Endothelial cell of umbilical vein (primary cell): ENCODE measurements at regions not wholly inside any gene's neighbourhood (a gene's known extent, or its start where the extent isn't known, plus 50 kb on each side); places are given as distances from the start of the nearest gene placed in this dataset.

ENCODE experiments used
- BruUV-seq: library from RNA; stranded (reverse); fragments of 400-500 nt; replicated peaks from 2 replicates; lab custom pipeline; 2021; lab: Mats Ljungman, UMichigan
- CTCF ChIA-PET: fragments of 300-600, 350-600 bp; sonication (Branson Sonifier 250); formaldehyde crosslinking; loops from one replicate; lab custom pipeline; 2021; ENCODE audit warnings: antibody characterized with exemption, inconsistent platforms; lab: Charles Lee
- POLR2A ChIA-PET: fragments of 300-600, 350-600 bp; sonication (Branson Sonifier 250); formaldehyde crosslinking; loops from one replicate; lab custom pipeline; 2021; ENCODE audit warnings: antibody characterized with exemption, inconsistent platforms; lab: Charles Lee
- DNase-seq: peaks from one replicate; pipeline ENCODE4 v3.0.0-alpha.2; 2011; ENCODE audit warnings: low read depth, low spot score
- FAIRE-seq: peaks from 2 replicates; lab custom pipeline; 2011; peaks lifted over from hg19 to GRCh38; lab: Jason Lieb, UNC
- H2AFZ ChIP-seq: 2 replicates; pipeline ENCODE4 v1.6.0; 2012; ENCODE audit warnings: low read depth, low read length, control low read depth, inconsistent platforms
- H3K27ac ChIP-seq: 2 replicates; pipeline ENCODE4 v1.5.1; 2011; ENCODE audit warnings: low read depth, mild to moderate bottlenecking, control low read depth, low read length, moderate library complexity; ENCODE audit not compliant: insufficient read depth
- H3K27me3 ChIP-seq, 2 experiments: 2 replicates each; pipeline versions ENCODE4 v1.6.0 to v1.6.1; 2011; ENCODE audit warnings: low read length in 2 of 2, mixed read lengths in 1 of 2; ENCODE audit not compliant: control insufficient read depth in 2 of 2, insufficient read depth in 2 of 2
- H3K36me3 ChIP-seq, 2 experiments: 2 replicates in 1 of 2; 3 replicates in 1 of 2; pipeline ENCODE4 v1.5.1; 2011; ENCODE audit warnings: low read length in 2 of 2, mild to moderate bottlenecking in 1 of 2, moderate library complexity in 1 of 2; ENCODE audit not compliant: control insufficient read depth in 2 of 2, insufficient read depth in 2 of 2; ENCODE audit errors: extremely low read depth in 1 of 2
- H3K4me1 ChIP-seq: 3 replicates; pipeline ENCODE4 v1.5.1; 2011; ENCODE audit warnings: mild to moderate bottlenecking, low read length; ENCODE audit not compliant: control insufficient read depth, insufficient read depth; ENCODE audit errors: extremely low read depth
- H3K4me2 ChIP-seq: 2 replicates; pipeline ENCODE4 v1.6.1; 2011; ENCODE audit warnings: low read length, control low read depth, mixed read lengths; ENCODE audit not compliant: insufficient read depth
- H3K4me3 ChIP-seq, 3 experiments: fragments of 200-600 bp in 1 of 3; sonication (generic), shearing (Covaris generic) in 1 of 3; replicated peaks in 1 of 3; 2 replicates each; pipeline ENCODE4 v1.5.1; 2011 to 2016; ENCODE audit warnings: control low read depth in 3 of 3, low read length in 3 of 3, mild to moderate bottlenecking in 2 of 3, inconsistent platforms in 1 of 3, low read depth in 1 of 3, moderate library complexity in 1 of 3; ENCODE audit not compliant: insufficient read depth in 1 of 3
- H3K79me2 ChIP-seq: 2 replicates; pipeline ENCODE4 v1.6.0; 2012; ENCODE audit warnings: low read length, inconsistent platforms; ENCODE audit not compliant: control insufficient read depth, insufficient read depth
- H3K9ac ChIP-seq: replicated peaks from 2 replicates; pipeline ENCODE3; 2011; ENCODE audit warnings: low read length, control low read depth; ENCODE audit not compliant: insufficient read depth; ENCODE audit errors: extremely low read depth
- H3K9me1 ChIP-seq: replicated peaks from 3 replicates; pipeline ENCODE4 v1.6.0; 2011; ENCODE audit warnings: mild to moderate bottlenecking, low read length; ENCODE audit not compliant: control insufficient read depth, insufficient read depth; ENCODE audit errors: extremely low read depth
- H3K9me3 ChIP-seq: replicated peaks from 2 replicates; pipeline ENCODE4 v1.5.1; 2012; ENCODE audit warnings: low read length, inconsistent platforms; ENCODE audit not compliant: control insufficient read depth, insufficient read depth
- H4K20me1 ChIP-seq: replicated peaks from 2 replicates; pipeline ENCODE3; 2011; ENCODE audit warnings: mild to moderate bottlenecking, low read length; ENCODE audit not compliant: control insufficient read depth, insufficient read depth; ENCODE audit errors: extremely low read depth
- EZH2 ChIP-seq: IDR thresholded peaks from 2 replicates; pipeline ENCODE4 v1.6.1; 2012; ENCODE audit warnings: borderline replicate concordance, low read depth, mild to moderate bottlenecking, moderate library complexity, low read length, inconsistent platforms; ENCODE audit not compliant: severe bottlenecking
- MYC ChIP-seq: IDR thresholded peaks from one replicate; pipeline ENCODE4 v1.6.1; 2011; ENCODE audit warnings: mild to moderate bottlenecking, low read depth, low read length
- POLR2A ChIP-seq: IDR thresholded peaks from 2 replicates; pipeline ENCODE4 v1.6.1; 2012; ENCODE audit warnings: low read depth, mild to moderate bottlenecking, control low read depth, low read length
- dilution Hi-C: fragments of 300-500 bp; cut with MboI; formaldehyde crosslinking; loops from one replicate; pipeline ENCODE4 v1.15.0; 2019; ENCODE audit warnings: low sequenced_read_pairs; ENCODE audit not compliant: extremely low pct_ligation_motif_present
- intact Hi-C: fragments of 100-400 bp; cut with micrococcal nuclease; formaldehyde crosslinking; loops from one replicate; pipeline ENCODE4 v1.10.0; 2022

DNA sequence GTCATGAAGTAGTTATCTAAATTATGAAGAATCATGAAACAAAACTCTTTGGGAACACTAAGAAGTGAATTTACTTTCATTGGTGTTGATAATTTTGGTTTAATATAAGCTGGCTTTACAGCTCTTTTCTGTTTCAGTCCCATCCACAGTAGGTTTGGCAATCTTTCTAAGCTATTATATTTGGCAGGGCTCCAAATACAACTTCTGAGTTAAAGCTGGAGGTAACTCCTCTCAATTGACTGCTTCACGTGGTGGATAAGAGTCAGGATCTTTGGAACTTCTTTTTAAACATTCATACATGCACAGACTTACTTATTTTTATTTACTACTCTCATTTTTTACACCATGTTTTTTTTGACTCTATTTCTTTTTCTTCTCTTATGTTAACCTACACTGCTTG is 106.5 kb upstream of the EPHA3 start:
- Histone ChIP-seq H3K9me1 (no peaks in the 10 kb centered on the region), H3K9me3 (peaks cover 1% of the 10 kb centered on the region), H3K4me2 (no peak overlapping the region), H3K4me1 (no peaks in the 10 kb centered on the region), H3K27me3 (no peaks in the 10 kb centered on the region), H3K36me3 (no peaks in the 10 kb centered on the region), H4K20me1 (no peaks in the 10 kb centered on the region), H3K27ac (no peak overlapping the region), H2AFZ (no peak overlapping the region), H3K4me3 (no peak overlapping the region), H3K79me2 (no peaks in the 10 kb centered on the region), H3K9ac (no peak overlapping the region)
- DNase-seq = no peak
- no TSS peak for BruUV-seq
- ChIA-PET CTCF (no interaction called here), POLR2A (no interaction called here)
- intact Hi-C loops (no loop called here), dilution Hi-C loops (no loop called here)
- FAIRE-seq = no peak
- TF ChIP-seq POLR2A = no peak

- Histone ChIP-seq H3K79me2 (no peaks in the 10 kb centered on the region), H3K27me3 (no peaks in the 10 kb centered on the region), H3K36me3 (no peaks in the 10 kb centered on the region), H2AFZ (no peak overlapping the region), H3K9me3 (peaks cover 1% of the 10 kb centered on the region), H3K9ac (no peak overlapping the region), H3K9me1 (no peaks in the 10 kb centered on the region), H3K4me1 (no peaks in the 10 kb centered on the region), H3K4me2 (no peak overlapping the region), H3K4me3 (no peak overlapping the region), H4K20me1 (no peaks in the 10 kb centered on the region), H3K27ac (no peak overlapping the region)
- BruUV-seq = no TSS peak
- CTCF ChIA-PET = no interaction called here
- no peak for TF ChIP-seq MYC
- no peak for TF ChIP-seq EZH2
- dilution Hi-C loops = no loop called here
- FAIRE-seq (no peak), DNase-seq (no peak)
- intact Hi-C loops = no loop called here
- POLR2A ChIA-PET = no interaction called here
Measured at GRCh38 chr3:89002191-89002590, 105.2 kb upstream of the EPHA3 start.
